ENCODE measurements at regions not wholly inside any gene's neighbourhood (a gene's known extent, or its start where the extent isn't known, plus 50 kb on each side); places are given as distances from the start of the nearest gene placed in this dataset.

GRCh38 chr13:48790199-48790598 is 136.5 kb downstream of the CYSLTR2 start:
- no peak for DNase-seq (ENCODE audit: extremely low read depth, low read depth)
- no peak for TF ChIP-seq CTCF (IDR thresholded peaks at IDR 0.05; ENCODE audit: low read depth, low read length)

- DNase-seq (ENCODE audit: extremely low read depth, low read depth): no peak
- no peak for TF ChIP-seq CTCF (IDR thresholded peaks at IDR 0.05; ENCODE audit: low read depth, low read length)
Measured at GRCh38 chr13:48790966-48791365, 137.2 kb downstream of the CYSLTR2 start.

- no peak for DNase-seq (ENCODE audit: extremely low read depth, low read depth)
- TF ChIP-seq CTCF (IDR thresholded peaks at IDR 0.05; ENCODE audit: low read depth, low read length): no peak
Measured at GRCh38 chr13:48797127-48797526, 143.4 kb downstream of the CYSLTR2 start.

- DNase-seq (ENCODE audit: extremely low read depth, low read depth): no peak
- no peak for TF ChIP-seq CTCF (IDR thresholded peaks at IDR 0.05; ENCODE audit: low read depth, low read length)
Measured at GRCh38 chr13:48797761-48798160, 144.0 kb downstream of the CYSLTR2 start.

- no peak for DNase-seq (ENCODE audit: extremely low read depth, low read depth)
- no peak for TF ChIP-seq CTCF (IDR thresholded peaks at IDR 0.05; ENCODE audit: low read depth, low read length)
Measured at GRCh38 chr13:48798180-48798579, 144.5 kb downstream of the CYSLTR2 start.

- TF ChIP-seq CTCF (IDR thresholded peaks at IDR 0.05; ENCODE audit: low read depth, low read length): no peak
- peak; percentile 56 for DNase-seq (ENCODE audit: extremely low read depth, low read depth)
Measured at GRCh38 chr13:48801255-48801654, 147.5 kb downstream of the CYSLTR2 start.

GRCh38 chr13:48804821-48805601 is 151.3 kb downstream of the CYSLTR2 start:
- DNase-seq (ENCODE audit: extremely low read depth, low read depth): peak; percentile 46
- TF ChIP-seq CTCF (IDR thresholded peaks at IDR 0.05; ENCODE audit: low read depth, low read length): no peak

Data from AG09319 (cell line).